H9 (cell line): ENCODE measurements at regions not wholly inside any gene's neighbourhood (a gene's known extent, or its start where the extent isn't known, plus 50 kb on each side); places are given as distances from the start of the nearest gene placed in this dataset.

ENCODE experiments used
- DNase-seq: peaks from one replicate; pipeline ENCODE4 v3.0.0-alpha.2; 2017
- H2AFZ ChIP-seq: one replicate; pipeline ENCODE4 v1.6.1; 2013; ENCODE audit warnings: mild to moderate bottlenecking, low read length, control low read depth, moderate library complexity
- H2AK5ac ChIP-seq: 2 replicates; pipeline ENCODE4 v1.6.1; 2013; ENCODE audit warnings: low read length, control low read depth, mixed read lengths; ENCODE audit not compliant: insufficient read length
- H2BK120ac ChIP-seq: one replicate; pipeline ENCODE4 v1.6.1; 2013; ENCODE audit warnings: low read depth, mild to moderate bottlenecking, low read length, control low read depth, inconsistent platforms; ENCODE audit not compliant: poor library complexity, severe bottlenecking
- H2BK12ac ChIP-seq: 2 replicates; pipeline ENCODE4 v1.6.1; 2013; ENCODE audit warnings: low read length, control low read depth, mixed read lengths, low read depth; ENCODE audit not compliant: insufficient read length
- H2BK15ac ChIP-seq: 2 replicates; pipeline ENCODE4 v1.6.1; 2013; ENCODE audit warnings: low read depth, low read length, control low read depth
- H2BK20ac ChIP-seq: one replicate; pipeline ENCODE4 v1.6.1; 2013; ENCODE audit warnings: low read depth, mild to moderate bottlenecking, low read length, control low read depth, inconsistent platforms; ENCODE audit not compliant: poor library complexity, severe bottlenecking
- H2BK5ac ChIP-seq: 2 replicates; pipeline ENCODE4 v1.6.1; 2013; ENCODE audit warnings: low read length, control low read depth, mixed read lengths; ENCODE audit not compliant: insufficient read length
- H3K14ac ChIP-seq: 2 replicates; pipeline ENCODE4 v1.6.1; 2013; ENCODE audit warnings: low read length, control low read depth; ENCODE audit not compliant: insufficient read depth
- H3K18ac ChIP-seq: 2 replicates; pipeline ENCODE4 v1.6.1; 2013; ENCODE audit warnings: low read depth, mild to moderate bottlenecking, mixed read lengths, low read length, control low read depth; ENCODE audit not compliant: insufficient read length
- H3K23ac ChIP-seq: 2 replicates; pipeline ENCODE4 v1.6.1; 2013; ENCODE audit warnings: low read length, control low read depth, mixed read lengths, low read depth; ENCODE audit not compliant: insufficient read length
- H3K23me2 ChIP-seq: 2 replicates; pipeline ENCODE4 v1.6.1; 2013; ENCODE audit warnings: low read depth, mild to moderate bottlenecking, mixed read lengths, low read length, control low read depth; ENCODE audit not compliant: insufficient read length, poor library complexity, severe bottlenecking
- H3K27ac ChIP-seq: 2 replicates; pipeline ENCODE4 v1.5.1; 2013; ENCODE audit warnings: low read length, control low read depth, mixed read lengths, low read depth; ENCODE audit not compliant: insufficient read length
- H3K27me3 ChIP-seq: 2 replicates; pipeline ENCODE4 v1.6.1; 2013; ENCODE audit warnings: low read length, control low read depth, inconsistent platforms; ENCODE audit not compliant: insufficient read depth
- H3K4ac ChIP-seq: 2 replicates; pipeline ENCODE4 v1.6.1; 2013; ENCODE audit warnings: low read depth, mild to moderate bottlenecking, control low read depth, inconsistent platforms, low read length, moderate library complexity
- H3K4me1 ChIP-seq: 2 replicates; pipeline ENCODE4 v1.6.1; 2013; ENCODE audit warnings: low read length, control low read depth, inconsistent platforms; ENCODE audit not compliant: insufficient read depth
- H3K4me2 ChIP-seq: 2 replicates; pipeline ENCODE4 v1.6.1; 2013; ENCODE audit warnings: low read length, control low read depth, mixed read lengths; ENCODE audit not compliant: insufficient read length, insufficient read depth
- H3K56ac ChIP-seq: 2 replicates; pipeline ENCODE4 v1.6.1; 2013; ENCODE audit warnings: low read depth, mild to moderate bottlenecking, mixed read lengths, low read length, control low read depth; ENCODE audit not compliant: insufficient read length
- H3K79me1 ChIP-seq: 2 replicates; pipeline ENCODE4 v1.6.1; 2013; ENCODE audit warnings: low read depth, mild to moderate bottlenecking, moderate library complexity, low read length, control low read depth, inconsistent platforms; ENCODE audit not compliant: insufficient read depth, poor library complexity, severe bottlenecking
- H3K79me2 ChIP-seq: 2 replicates; pipeline ENCODE4 v1.6.1; 2013; ENCODE audit warnings: low read length, control low read depth, inconsistent platforms; ENCODE audit not compliant: insufficient read depth
- H3K9ac ChIP-seq: 2 replicates; pipeline ENCODE4 v1.6.1; 2013; ENCODE audit warnings: low read length, control low read depth, mixed read lengths; ENCODE audit not compliant: insufficient read length; ENCODE audit errors: extremely low read depth
- H3K9me3 ChIP-seq: one replicate; pipeline ENCODE4 v1.6.1; 2013; ENCODE audit warnings: low read depth, low read length, inconsistent platforms; ENCODE audit not compliant: control insufficient read depth
- H3T11ph ChIP-seq: one replicate; pipeline ENCODE4 v1.6.1; 2013; ENCODE audit warnings: mild to moderate bottlenecking, low read length, control low read depth, inconsistent platforms
- H4K20me1 ChIP-seq: one replicate; pipeline ENCODE4 v1.6.1; 2013; ENCODE audit not compliant: control insufficient read depth, insufficient read length, insufficient read depth
- H4K5ac ChIP-seq: 2 replicates; pipeline ENCODE4 v1.6.1; 2013; ENCODE audit warnings: low read depth, mild to moderate bottlenecking, mixed read lengths, low read length, control low read depth; ENCODE audit not compliant: insufficient read length
- H4K8ac ChIP-seq: replicated peaks from 2 replicates; pipeline ENCODE4 v1.6.1; 2013; ENCODE audit warnings: low read length, control low read depth, mixed read lengths, low read depth; ENCODE audit not compliant: insufficient read length
- H4K91ac ChIP-seq: 2 replicates; pipeline ENCODE4 v1.6.1; 2013; ENCODE audit warnings: low read depth, mild to moderate bottlenecking, moderate library complexity, mixed read lengths, low read length, control low read depth; ENCODE audit not compliant: insufficient read length
- H3K27ac Mint-ChIP-seq, 3 experiments: 2 replicates in 2 of 3; 3 replicates in 1 of 3; pipeline ENCODE4 v1.8.0; 2020 to 2021; ENCODE audit warnings: mixed read lengths in 3 of 3, mild to moderate bottlenecking in 1 of 3, moderate library complexity in 1 of 3
- H3K27me3 Mint-ChIP-seq: 2 replicates; pipeline ENCODE4 v1.8.0; 2021; ENCODE audit warnings: low read depth, mild to moderate bottlenecking, moderate library complexity, mixed read lengths
- H3K36me3 Mint-ChIP-seq, 3 experiments: 2 replicates in 2 of 3; 3 replicates in 1 of 3; pipeline ENCODE4 v1.8.0; 2020 to 2021; ENCODE audit warnings: low read depth in 3 of 3, mixed read lengths in 3 of 3; ENCODE audit not compliant: insufficient read depth in 1 of 3
- H3K4me1 Mint-ChIP-seq, 2 experiments: 2 replicates each; pipeline ENCODE4 v1.8.0; 2020; ENCODE audit warnings: mixed read lengths in 2 of 2
- H3K4me3 Mint-ChIP-seq, 2 experiments: 2 replicates in 1 of 2; 3 replicates in 1 of 2; pipeline ENCODE4 v1.8.0; 2020 to 2021; ENCODE audit warnings: mild to moderate bottlenecking in 2 of 2, mixed read lengths in 2 of 2, moderate library complexity in 1 of 2
- H3K9me3 Mint-ChIP-seq, 2 experiments: 2 replicates in 1 of 2; 3 replicates in 1 of 2; pipeline ENCODE4 v1.8.0; 2020; ENCODE audit warnings: mild to moderate bottlenecking in 2 of 2, mixed read lengths in 2 of 2, moderate library complexity in 1 of 2
- WGBS: extraction: QIAGEN DNeasy Blood & Tissue Kit; methylation state at CpG from one replicate; pipeline ENCODE4 v1.1.7; 2013; ENCODE audit warnings: missing lambda C conversion rate, low lambda C conversion rate, mixed read lengths; ENCODE audit not compliant: insufficient read length; ENCODE audit errors: extremely low coverage; 5-methylcytosine and 5-hydroxymethylcytosine counted together
- TF ChIP-seq, protein P1 (sequence below): fragments of 200-600 bp; sonication (generic); conservative IDR thresholded peaks from 3 replicates; pipeline ENCODE4 v1.8.0; 2021; ENCODE audit warnings: antibody characterized with exemption, mild to moderate bottlenecking

DNA sequence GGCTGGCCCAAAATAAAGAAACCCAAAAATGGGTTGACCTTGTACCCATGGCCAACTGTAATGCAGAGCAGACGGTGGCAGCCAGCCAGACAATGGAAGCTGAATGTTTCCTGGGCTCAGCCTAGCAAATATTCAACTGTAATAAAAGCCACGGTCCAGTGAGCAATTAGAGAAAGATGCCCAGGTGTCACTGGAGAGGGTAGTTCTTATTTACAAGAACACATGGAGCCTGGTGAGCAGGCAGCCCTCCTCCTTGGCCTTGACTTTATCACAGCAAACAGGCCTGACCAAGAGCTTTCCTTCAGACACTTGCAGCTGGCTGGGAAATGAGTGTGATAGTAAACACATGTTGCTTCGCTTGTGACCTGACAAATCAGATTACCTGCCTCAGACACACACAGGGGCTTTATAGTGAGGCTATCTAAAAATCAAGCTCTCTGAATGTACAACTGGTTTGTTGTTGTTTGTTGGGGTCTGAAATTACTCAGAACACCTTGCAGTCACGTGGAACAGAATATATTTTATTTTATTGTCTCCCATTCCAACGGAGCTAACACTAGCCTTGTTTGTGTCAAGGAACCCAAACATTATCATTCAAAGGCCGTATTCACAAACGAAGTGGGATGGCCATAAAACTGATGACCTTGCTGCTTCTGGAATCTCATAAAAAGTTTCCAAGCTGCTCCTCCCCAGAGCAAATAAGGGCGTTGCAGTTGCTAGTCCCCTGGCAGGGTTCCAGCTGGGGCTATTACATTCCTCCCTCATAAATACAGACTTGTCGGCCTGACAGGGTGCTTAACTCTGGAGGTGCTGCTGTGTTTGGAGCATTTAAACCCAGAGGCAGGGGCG is 161.1 kb downstream of the BBOX1 start:
- H3K4ac ChIP-seq = no peak overlapping the region
- H3K36me3 Mint-ChIP-seq = peaks cover 0 to 11% (median 0%) of the 10 kb centered on the region in 3 experiments; a peak in 1 of 7 replicates
- no peaks in the 10 kb centered on the region for H3K27me3 Mint-ChIP-seq
- no peak overlapping the region for H3T11ph ChIP-seq
- H3K79me1 ChIP-seq = no peaks in the 10 kb centered on the region
- H2AK5ac ChIP-seq = no peak overlapping the region
- no peaks in the 10 kb centered on the region; the same call in 1 of the 2 replicates for H3K4me1 ChIP-seq
- no peak overlapping the region for H2BK120ac ChIP-seq
- H3K27me3 ChIP-seq = no peaks in the 10 kb centered on the region
- DNase-seq = no peak
- no peak overlapping the region for H2AFZ ChIP-seq
- no peaks in the 10 kb centered on the region for H3K23me2 ChIP-seq
- no peak overlapping the region for H2BK12ac ChIP-seq
- no peak overlapping the region for H3K14ac ChIP-seq
- H3K4me2 ChIP-seq = no peak overlapping the region
- no peak overlapping the region for H3K23ac ChIP-seq
- H3K4me1 Mint-ChIP-seq = peaks cover 24 to 32% of the 10 kb centered on the region in 2 experiments
- H4K5ac ChIP-seq = no peak overlapping the region
- H3K18ac ChIP-seq = no peak overlapping the region
- WGBS = no CpG with 5 or more reads among the region's 10 CpGs
- H3K9me3 Mint-ChIP-seq = no peaks in the 10 kb centered on the region
- no peak overlapping the region for H4K91ac ChIP-seq
- TF ChIP-seq, protein P1, sequence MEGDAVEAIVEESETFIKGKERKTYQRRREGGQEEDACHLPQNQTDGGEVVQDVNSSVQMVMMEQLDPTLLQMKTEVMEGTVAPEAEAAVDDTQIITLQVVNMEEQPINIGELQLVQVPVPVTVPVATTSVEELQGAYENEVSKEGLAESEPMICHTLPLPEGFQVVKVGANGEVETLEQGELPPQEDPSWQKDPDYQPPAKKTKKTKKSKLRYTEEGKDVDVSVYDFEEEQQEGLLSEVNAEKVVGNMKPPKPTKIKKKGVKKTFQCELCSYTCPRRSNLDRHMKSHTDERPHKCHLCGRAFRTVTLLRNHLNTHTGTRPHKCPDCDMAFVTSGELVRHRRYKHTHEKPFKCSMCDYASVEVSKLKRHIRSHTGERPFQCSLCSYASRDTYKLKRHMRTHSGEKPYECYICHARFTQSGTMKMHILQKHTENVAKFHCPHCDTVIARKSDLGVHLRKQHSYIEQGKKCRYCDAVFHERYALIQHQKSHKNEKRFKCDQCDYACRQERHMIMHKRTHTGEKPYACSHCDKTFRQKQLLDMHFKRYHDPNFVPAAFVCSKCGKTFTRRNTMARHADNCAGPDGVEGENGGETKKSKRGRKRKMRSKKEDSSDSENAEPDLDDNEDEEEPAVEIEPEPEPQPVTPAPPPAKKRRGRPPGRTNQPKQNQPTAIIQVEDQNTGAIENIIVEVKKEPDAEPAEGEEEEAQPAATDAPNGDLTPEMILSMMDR = no peak
- no peaks in the 10 kb centered on the region for H3K79me2 ChIP-seq
- no peak overlapping the region for H3K27ac ChIP-seq
- no peak overlapping the region for H2BK15ac ChIP-seq
- H3K4me3 Mint-ChIP-seq = no peak overlapping the region
- no peak overlapping the region for H4K8ac ChIP-seq
- H2BK20ac ChIP-seq = no peak overlapping the region
- H3K56ac ChIP-seq = no peak overlapping the region
- no peaks in the 10 kb centered on the region for H4K20me1 ChIP-seq
- H3K9ac ChIP-seq = no peak overlapping the region
- no peak overlapping the region for H2BK5ac ChIP-seq
- H3K9me3 ChIP-seq = no peaks in the 10 kb centered on the region
- H3K27ac Mint-ChIP-seq = peak overlapping the region in 2 of 3 experiments; percentile 9 to 17; a peak in 2 of 7 replicates
